GM18951 (cell line): ENCODE measurements at regions not wholly inside any gene's neighbourhood (a gene's known extent, or its start where the extent isn't known, plus 50 kb on each side); places are given as distances from the start of the nearest gene placed in this dataset.

Source experiments
- POLR2A ChIP-seq: IDR thresholded peaks from 4 replicates; pipeline ENCODE4 v1.6.1; 2011; ENCODE audit warnings: mild to moderate bottlenecking; ENCODE audit not compliant: insufficient read length, insufficient read depth; ENCODE audit errors: extremely low read depth
- in situ Hi-C: fragments of 300-500 bp; cut with MboI; formaldehyde crosslinking; loops from one replicate; pipeline ENCODE4 v1.12.0; 2022; ENCODE audit warnings: low sequenced_read_pairs, mixed read lengths, inconsistent platforms; ENCODE audit not compliant: unreplicated experiment

DNA sequence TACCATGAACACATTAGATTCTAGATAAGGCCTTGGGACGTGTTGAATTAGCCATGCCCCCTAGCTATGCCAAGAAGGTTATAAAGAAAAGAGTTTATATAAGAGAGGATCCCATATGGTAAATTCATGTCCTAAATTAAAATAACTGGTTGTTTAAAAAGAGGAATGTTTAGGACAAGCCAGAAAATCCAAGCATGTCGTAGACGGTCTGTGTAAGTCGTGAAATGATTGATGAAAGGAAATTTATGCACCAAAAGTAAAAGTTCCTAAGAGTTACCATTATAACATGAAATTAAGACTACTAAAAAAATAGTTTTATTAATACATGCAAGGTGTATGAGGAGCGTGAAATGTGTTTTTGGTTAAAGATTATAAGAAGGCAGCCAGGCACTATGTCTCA lies 624.9 kb downstream of the ARL4A start:
- in situ Hi-C loops = no loop called here
- TF ChIP-seq POLR2A = no peak

DNA sequence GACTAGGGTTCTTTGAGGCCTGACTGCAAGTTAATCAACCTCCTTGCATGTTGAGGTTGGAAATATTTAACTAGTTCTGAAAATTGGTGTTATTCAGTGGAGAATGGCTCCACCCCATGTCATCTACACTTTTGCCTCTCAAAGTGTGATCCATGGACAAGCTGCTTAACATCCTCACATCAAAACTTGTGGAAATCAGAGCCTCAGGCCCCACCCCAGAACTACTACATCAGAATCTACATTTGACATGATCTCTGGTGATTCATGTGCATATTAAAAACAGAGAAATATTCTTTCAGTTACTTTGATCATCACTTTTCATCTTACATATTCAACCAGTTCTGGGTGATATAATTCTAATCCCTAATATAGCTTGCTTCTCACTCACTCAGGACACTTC lies 632.9 kb downstream of the ARL4A start:
- in situ Hi-C loops = no loop called here
- TF ChIP-seq POLR2A = no peak

DNA sequence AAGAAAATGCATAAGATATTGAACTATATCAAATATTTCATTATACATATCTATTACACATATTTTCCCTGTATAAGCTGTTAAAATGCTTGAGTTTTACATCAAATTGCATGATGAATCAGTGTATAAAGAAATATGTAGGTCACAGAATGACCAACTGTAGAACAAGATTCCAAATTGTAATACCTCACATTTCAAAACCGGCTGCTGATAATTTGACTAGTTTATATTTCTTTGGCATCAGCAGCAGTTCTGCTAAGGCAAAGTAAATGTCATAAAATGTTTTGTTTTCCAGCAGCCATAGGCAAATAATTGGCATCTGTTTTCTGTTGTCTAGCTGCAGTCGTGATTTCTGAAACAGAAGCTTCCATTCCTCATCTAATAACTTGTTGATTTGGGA lies 633.9 kb downstream of the ARL4A start:
- TF ChIP-seq POLR2A = no peak

DNA sequence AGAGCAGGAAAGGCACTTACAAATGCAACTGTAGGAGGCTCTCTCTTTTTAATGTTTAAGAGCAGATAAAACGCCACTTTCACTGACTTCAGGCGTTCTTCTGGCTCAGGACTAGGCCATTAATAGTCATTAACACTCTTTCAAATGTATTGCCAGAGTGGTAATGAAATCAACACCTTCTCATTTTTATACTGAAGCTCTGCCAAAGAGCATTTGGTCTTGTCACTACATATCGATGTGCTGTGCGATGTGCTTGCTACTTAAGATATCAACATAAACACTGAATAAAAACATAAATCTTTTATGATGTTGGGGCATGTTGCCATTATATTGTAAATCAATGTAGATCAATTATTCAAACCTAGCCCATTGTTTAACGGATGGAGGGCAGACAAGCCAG lies 634.7 kb downstream of the ARL4A start:
- no peak for TF ChIP-seq POLR2A
- in situ Hi-C loops = no loop called here

More for the DNA sequence above, 633.9 kb downstream of the ARL4A start:
- in situ Hi-C loops = no loop called here

DNA sequence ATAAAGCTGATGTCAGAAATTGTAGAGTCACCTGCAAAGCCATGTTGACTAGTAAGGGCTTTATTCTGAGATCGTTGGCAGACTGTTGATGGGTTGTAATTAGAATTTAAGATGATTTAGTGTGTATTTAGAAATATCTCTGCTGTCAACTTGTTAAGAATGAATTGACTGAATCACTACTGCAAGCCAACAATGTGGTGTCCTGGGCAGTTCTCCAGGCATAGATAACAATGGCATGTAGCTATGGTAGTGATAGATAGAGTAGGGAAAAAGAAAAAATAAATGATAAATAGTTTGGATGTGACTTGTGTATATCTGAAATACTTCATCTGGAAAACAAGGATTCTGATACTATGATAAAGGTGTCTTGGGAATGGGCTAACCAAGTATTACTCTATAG lies 640.2 kb downstream of the ARL4A start:
- TF ChIP-seq POLR2A = no peak
- in situ Hi-C loops = no loop called here

DNA sequence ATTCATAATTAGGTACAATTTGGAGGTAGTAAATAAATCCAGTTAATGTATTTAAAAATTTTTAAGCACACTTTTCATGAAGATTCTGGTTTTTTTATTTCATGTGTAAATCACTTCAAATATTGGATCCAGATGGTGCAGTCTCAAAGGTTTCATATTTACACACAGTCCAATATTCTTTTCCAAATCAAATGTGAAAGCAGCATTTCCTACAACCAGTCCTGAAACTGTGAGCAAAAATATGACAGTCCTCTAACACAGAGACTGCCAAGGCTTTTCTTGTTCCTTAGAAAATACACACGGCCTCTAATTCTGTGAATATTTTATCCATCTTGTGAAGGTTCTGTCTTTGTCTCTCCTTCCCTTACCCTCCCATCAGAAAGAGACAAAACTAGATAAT lies 645.9 kb downstream of the ARL4A start:
- TF ChIP-seq POLR2A = no peak

DNA sequence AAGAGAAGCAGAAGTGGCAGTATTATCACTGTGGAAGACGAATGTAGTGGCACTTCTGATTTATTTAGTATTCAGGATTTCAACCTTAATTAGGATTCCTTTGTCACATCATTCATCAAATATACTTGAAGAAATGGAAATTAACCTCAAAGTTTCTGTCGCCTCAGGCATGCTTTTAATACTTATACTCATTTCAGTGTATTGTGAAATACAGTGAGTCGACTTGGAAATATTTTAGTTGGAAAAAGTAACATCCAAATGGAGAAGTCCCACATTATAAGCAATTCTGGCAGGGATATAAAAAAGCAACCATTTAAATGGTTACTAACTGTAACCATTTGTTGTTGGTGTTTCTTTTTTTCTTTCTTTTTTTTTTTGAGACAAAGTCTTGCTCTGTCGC lies 648.8 kb downstream of the ARL4A start:
- in situ Hi-C loops = no loop called here
- no peak for TF ChIP-seq POLR2A

More for the DNA sequence above, 645.9 kb downstream of the ARL4A start:
- in situ Hi-C loops = no loop called here

DNA sequence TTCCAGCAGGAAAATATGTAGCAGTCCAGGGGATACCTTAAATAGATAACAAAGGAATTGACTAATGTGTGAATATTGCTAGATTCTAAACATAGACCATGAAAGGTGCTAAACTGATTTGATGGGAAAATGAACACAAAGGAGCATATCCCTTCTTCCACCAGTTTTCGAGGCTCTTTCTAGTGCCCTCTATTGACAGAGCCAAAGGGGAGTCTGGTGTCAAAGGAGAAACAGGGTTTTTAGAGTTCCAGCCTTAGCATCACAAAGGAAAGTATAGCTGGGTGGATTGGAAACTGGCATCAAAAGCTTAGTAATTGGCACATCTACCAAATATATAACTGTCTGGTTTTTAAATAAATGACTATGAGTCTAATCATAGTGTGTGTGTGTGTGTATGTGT lies 636.8 kb downstream of the ETV1 start:
- in situ Hi-C loops = no loop called here

DNA sequence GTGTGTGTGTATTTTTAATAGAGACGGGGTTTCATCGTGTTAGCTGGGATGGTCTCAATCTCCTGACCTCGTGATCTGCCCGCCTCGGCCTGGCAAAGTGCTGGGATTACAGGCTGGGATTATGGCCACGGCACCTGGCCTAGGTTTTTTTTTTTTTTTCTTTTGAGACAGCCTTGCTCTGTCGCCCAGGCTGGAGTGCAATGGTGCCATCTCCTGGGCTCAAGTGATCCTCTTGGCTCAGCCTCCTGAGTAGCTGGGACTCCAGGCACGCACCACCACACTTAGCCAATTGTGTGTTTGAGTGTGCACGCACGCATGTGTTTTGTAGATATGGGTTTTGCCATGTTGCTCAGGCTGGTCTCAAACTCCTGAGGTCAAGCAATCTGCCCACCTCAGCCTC lies 629.8 kb downstream of the ETV1 start:
- TF ChIP-seq POLR2A = no peak

More for the DNA sequence above, 636.8 kb downstream of the ETV1 start:
- no peak for TF ChIP-seq POLR2A

DNA sequence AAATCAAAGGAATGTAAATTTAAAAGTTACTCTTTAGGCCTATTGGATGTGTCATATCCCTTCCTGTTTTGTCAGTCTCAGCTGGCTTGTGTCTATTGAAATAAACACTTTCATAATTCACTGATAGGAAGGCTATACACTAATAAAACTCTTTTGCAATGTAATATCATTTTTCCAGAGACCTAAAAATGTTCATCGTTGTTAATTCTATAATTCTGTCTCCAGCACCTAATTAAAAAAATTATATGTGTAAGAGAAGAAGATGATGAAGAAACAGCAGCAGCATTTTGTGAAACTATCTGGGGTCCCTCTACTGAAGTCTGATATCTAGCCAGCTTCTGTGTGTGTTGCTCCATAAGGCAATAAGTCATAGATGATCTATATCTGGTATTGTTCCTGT lies 602.7 kb downstream of the ETV1 start:
- TF ChIP-seq POLR2A = no peak
- in situ Hi-C loops = no loop called here

More for the DNA sequence above, 629.8 kb downstream of the ETV1 start:
- in situ Hi-C loops = no loop called here

DNA sequence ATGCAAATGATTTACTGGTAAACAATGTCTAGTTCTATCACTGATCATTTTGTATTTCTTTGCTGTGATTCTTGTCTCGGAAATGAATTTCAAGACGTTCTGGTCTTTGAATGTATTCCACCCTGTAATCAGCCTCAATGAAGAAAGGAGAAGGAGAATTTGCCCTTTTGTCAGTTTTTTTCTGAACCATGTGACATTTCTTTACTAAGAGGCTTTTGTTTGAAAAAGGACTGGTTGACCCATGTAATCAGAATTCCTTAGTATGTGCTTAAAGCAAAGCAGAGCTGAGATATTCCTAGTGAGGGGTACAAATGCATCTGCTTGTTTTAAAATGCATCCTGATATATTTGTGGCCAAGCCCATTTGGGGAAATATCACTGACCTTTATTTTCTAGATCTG lies 581.6 kb downstream of the ETV1 start:
- in situ Hi-C loops = no loop called here
- no peak for TF ChIP-seq POLR2A

DNA sequence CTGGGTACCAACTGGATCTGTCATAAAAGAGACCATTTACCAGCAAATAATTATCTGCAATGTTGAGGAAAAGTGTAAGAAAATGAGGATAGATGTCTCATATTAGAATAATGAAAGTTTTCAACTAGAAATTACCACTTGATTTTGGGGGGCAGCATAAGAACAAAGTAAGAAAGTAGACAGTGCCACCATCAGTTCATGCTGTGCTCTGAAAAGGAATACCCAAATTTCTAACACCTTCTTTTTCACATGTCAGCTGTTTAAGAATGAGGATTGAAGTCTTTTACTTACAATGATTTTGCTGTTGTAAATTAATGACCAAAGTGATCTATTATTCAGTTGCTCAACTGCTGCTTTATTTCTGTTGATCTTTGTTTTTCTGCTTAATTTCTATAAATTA lies 578.3 kb downstream of the ETV1 start:
- in situ Hi-C loops = no loop called here
- no peak for TF ChIP-seq POLR2A

DNA sequence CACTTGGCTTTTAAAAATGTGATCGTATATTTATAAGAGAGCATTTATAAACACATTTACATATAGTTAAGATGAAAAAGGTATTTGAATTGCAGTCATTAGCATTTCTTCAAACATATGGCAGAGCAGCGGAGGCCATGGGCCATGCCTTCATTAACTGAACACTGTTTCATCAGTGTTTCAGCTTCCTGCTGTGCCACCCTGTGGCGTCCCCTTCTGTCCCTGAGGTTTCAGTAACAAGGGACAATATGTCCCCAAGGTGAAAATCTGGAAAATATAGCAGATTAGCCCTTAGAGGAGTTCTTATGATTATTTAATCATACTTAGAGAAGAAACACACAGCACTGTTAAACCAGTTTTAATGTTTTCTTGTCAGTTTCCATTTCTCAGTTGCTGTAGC lies 577.8 kb downstream of the ETV1 start:
- no peak for TF ChIP-seq POLR2A
- in situ Hi-C loops = no loop called here

DNA sequence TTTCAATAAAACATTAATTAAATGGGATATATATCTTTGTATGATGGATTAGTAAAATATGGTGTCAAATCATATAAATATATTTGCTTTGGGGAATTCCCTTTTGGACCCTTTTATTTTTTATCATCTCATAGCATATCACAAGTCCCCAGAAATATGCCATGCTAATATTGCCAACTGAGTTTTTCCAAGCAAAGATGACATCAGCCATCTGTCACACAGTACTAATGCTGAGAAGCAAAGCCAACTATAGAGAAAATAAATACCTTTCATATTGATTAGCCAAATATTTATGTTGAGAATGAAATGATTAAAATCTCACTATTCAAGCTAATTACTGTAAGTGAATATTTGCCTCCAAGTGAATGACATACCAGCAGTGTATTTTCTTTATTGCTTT lies 575.3 kb downstream of the ETV1 start:
- TF ChIP-seq POLR2A = no peak
- in situ Hi-C loops = no loop called here

DNA sequence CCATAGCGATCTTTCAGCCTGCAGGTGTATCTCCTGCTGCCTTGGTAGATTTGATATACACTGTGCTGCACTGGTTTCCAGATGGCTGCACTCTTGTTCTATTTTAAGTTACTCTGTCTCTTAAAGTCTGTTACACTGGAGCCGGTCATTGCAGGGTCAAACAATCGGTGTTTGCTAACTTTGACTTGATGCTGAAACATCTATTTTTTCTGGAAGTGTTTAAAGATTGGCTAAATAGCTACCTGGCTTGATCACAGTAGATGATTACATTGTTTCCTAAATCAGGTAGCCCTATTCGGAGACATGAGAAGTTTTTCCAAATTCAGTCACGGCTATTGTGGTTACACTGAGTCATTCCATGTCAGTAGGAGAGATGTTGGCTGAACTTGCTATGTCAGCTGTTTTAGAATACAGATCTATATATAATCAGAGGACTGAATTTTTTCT lies 574.8 kb downstream of the ETV1 start:
- TF ChIP-seq POLR2A = no peak
- in situ Hi-C loops = no loop called here
